ENCODE measurements at regions not wholly inside any gene's neighbourhood (a gene's known extent, or its start where the extent isn't known, plus 50 kb on each side); places are given as distances from the start of the nearest gene placed in this dataset.

DNA sequence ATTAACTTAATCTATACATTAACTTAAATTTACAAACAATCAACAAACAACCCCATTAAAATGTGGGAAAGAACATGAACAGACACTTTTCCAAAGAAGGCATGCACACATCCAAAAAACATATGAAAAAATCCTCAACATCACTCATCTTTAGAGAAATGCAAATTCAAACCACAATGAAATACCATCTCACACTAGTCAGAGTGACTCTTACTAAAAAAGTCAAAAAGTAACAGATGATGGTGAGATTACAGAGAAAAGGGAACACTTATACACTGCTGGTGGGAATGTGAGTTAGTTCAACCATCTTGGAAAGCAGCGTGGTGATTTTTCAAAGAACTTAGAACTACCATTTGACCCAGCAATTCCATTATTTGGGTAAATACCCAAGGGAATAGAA, 759.2 kb upstream of the SLITRK1 start:
- TF ChIP-seq, protein P1, sequence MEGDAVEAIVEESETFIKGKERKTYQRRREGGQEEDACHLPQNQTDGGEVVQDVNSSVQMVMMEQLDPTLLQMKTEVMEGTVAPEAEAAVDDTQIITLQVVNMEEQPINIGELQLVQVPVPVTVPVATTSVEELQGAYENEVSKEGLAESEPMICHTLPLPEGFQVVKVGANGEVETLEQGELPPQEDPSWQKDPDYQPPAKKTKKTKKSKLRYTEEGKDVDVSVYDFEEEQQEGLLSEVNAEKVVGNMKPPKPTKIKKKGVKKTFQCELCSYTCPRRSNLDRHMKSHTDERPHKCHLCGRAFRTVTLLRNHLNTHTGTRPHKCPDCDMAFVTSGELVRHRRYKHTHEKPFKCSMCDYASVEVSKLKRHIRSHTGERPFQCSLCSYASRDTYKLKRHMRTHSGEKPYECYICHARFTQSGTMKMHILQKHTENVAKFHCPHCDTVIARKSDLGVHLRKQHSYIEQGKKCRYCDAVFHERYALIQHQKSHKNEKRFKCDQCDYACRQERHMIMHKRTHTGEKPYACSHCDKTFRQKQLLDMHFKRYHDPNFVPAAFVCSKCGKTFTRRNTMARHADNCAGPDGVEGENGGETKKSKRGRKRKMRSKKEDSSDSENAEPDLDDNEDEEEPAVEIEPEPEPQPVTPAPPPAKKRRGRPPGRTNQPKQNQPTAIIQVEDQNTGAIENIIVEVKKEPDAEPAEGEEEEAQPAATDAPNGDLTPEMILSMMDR (IDR thresholded peaks at IDR 0.05), result no peak
- TF ChIP-seq POLR2A (IDR thresholded peaks at IDR 0.05), result no peak

Measured in esophagus squamous epithelium (tissue), 4 donors.